GM20000 (cell line): ENCODE measurements at regions not wholly inside any gene's neighbourhood (a gene's known extent, or its start where the extent isn't known, plus 50 kb on each side); places are given as distances from the start of the nearest gene placed in this dataset.

ENCODE experiments used
- DNase-seq: peaks from one replicate; pipeline ENCODE4 v3.0.0; 2012; ENCODE audit warnings: low spot score
- CTCF ChIP-seq: IDR thresholded peaks from 2 replicates; pipeline ENCODE4 v1.5.1; 2012; ENCODE audit warnings: mild to moderate bottlenecking, control low read depth; ENCODE audit errors: extremely low read depth, missing control alignments

DNA sequence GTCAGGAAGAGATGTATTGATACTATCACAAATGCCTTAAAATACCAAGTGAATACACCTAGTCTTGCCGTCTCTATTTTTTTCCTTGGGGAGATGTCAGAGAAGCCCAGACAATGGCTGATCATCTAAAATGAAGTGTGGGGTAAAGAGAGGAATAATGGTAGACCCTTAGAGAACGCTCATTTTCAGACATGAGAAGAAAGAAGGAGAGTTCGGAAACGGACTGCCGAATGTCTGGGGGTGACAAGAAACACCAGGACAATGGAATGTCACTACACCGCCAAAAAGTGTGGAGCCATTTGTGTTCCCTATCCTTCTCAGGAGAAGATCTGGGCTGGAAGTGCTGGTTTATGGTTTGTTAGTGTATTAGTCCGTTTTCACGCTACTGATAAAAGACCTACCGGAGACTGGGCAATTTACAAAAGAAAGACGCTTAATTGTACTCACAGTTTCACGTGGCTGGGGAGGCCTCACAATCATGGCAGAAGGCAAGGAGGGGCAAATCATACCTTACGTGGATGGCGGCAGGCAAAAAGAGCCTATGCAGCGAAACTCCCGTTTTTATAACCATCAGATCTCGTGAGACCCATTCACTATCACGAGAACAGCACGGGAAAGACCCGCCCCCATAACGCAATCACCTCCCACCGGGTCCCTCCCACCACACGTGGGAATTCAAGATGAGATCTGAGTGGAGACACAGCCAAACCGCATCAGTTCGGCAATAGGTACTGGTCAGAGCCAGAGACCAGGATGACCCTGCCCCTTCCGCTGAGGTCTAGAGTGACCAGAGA, 743.7 kb downstream of the GALR1 start:
- no peak for DNase-seq
- no peak for TF ChIP-seq CTCF

DNA sequence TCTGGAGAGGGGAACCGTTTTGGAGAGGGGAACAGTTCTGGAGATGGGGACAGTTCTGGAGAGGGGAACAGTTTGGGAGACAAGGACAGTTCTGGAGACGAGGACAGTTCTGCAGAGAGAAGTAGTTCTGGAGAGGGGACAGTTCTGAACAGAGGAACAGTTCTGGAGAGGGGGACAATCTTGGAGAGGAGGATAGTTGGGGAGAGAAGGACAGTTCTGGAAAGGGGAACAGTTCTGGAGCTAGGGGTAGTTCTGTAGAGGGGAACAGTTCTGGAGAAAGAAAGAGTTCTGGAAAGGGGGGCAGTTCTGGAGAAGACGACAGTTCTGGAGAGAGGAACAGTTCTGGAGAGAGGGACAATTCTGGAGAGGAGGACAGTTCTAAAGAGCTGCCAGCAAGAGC, 745.9 kb downstream of the GALR1 start:
- no peak for TF ChIP-seq CTCF
- DNase-seq, result no peak

GRCh38 chr18:77996737-77997136, 747.1 kb downstream of the GALR1 start:
- no peak for DNase-seq
- no peak for TF ChIP-seq CTCF

GRCh38 chr18:78001811-78002210, 752.2 kb downstream of the GALR1 start:
- no peak for DNase-seq
- TF ChIP-seq CTCF, result no peak

DNA sequence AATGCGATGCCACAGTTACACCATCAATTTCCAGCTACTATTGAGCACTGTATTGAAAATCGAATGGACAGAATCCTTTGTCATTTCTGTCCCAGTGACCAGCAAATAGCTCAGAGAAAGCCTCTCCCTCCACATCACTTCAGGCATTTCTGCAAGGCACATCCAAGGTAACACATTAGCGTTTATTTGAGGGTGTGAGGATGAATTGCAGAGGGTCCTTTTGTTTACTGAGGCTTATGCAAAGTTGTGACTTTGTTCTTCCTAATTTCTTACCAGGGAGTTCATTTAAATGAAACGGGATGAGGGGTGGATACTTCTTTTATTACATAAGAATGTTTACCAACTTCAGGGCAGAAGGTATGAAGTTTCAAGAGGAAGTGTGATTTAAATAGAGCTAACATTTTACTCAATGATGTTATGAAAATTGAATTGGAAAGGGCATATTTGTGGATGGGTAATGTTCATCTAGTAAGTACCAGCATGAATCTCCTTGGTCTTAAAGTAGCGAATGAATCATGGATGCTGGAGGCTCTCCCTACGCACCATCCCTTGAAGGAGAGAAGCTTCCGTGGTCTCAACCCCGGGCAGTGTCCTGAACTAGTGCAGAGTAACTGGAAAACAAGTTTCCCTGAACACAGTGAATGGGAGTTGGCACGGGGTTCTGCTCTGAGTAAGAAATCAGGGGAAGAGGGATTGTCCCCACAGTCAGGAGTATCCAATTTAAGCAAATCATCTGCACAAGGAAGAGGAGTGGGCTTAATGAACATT, 756.5 kb downstream of the GALR1 start:
- no peak for TF ChIP-seq CTCF

DNA sequence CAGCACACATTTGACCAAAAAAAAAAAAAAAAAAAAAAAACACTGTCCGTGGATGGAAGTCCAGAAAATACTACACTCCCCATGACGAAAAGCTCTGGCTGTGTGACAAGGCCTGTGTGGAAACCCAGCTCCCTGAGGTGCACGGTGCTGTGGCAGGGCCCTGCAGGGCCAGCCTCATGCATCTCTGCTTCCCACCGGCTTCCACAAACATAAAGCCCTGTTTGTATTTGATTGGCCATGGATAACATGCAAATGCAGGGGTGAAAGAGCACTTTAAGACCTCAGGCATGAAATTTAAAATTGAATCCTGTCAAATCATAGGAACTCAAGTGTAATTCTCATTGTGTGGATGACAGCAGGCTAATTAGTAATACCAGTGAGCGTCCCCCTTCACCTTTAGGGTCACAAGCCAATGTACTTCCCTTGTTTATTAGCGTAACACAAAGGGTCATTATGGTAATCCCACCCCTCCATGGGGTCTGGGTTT, 757.2 kb downstream of the GALR1 start:
- TF ChIP-seq CTCF, result no peak
- no peak for DNase-seq

More for the DNA sequence above, 756.5 kb downstream of the GALR1 start:
- no peak for DNase-seq

DNA sequence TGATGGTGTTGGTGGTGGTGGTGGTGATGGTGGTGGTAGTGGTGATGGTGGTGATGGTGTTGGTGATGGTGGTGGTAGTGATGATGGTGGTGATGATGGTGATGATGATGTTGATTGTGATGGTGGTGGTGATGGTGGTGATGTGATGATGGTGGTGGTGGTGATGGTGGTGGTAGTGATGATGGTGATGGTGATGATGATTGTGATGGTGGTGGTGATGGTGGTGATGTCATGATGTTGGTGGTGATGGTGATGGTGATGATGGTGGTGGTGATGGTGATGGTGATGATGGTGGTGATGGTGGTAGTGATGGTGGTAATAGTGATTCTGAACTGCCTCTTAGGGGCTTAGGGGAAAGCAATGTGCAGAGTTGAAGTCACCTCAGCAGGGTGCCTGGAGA, 760.7 kb downstream of the GALR1 start:
- DNase-seq, result no peak
- no peak for TF ChIP-seq CTCF
